ENCODE measurements at regions not wholly inside any gene's neighbourhood (a gene's known extent, or its start where the extent isn't known, plus 50 kb on each side); places are given as distances from the start of the nearest gene placed in this dataset.

DNA sequence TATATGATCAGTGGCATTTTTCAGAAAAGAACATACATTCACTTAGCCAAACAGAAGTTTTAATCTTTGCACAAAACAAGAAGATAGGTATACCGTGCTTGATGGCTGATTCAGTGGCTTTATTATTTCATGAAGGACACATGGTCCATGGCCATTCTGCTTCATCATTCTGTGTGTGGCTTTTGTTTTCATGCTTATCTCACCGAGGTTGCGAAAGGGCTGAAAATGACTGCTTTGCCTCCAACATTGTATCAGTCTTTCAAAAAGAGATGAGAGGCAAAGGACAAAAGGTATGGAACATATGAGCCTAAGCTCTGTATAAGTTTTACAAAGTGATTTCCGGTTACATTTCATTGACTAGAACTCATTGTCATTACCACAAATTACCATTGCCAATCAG lies 541.1 kb downstream of the RAB28 start:
- peaks cover 14% of the 10 kb centered on the region for H3K9me2 ChIP-seq (ENCODE audit: insufficient read depth)
- no peak overlapping the region for H3K4me3 ChIP-seq
- no peaks in the 10 kb centered on the region for H3K4me1 ChIP-seq (ENCODE audit: insufficient read depth)
- no peaks in the 10 kb centered on the region for H4K20me1 ChIP-seq (replicated peaks; ENCODE audit: insufficient read depth)
- no peak for ATAC-seq
- no peaks in the 10 kb centered on the region for H3K79me2 ChIP-seq (replicated peaks; ENCODE audit: insufficient read depth)
- peaks cover 2% of the 10 kb centered on the region for H3K27me3 Mint-ChIP-seq (ENCODE audit: insufficient read depth, low read depth, poor library complexity)
- no peak for DNase-seq (ENCODE audit: low spot score)
- H3K4me1 Mint-ChIP-seq: no peaks in the 10 kb centered on the region
- no peaks in the 10 kb centered on the region for H3K9me3 Mint-ChIP-seq
- H3K4me2 ChIP-seq: no peak overlapping the region
- H3K36me3 ChIP-seq (ENCODE audit: insufficient read depth): no peaks in the 10 kb centered on the region
- no peak overlapping the region for H3K27ac Mint-ChIP-seq
- no peaks in the 10 kb centered on the region for H3K36me3 Mint-ChIP-seq (ENCODE audit: low read depth)
- no peaks in the 10 kb centered on the region for H3F3A ChIP-seq (replicated peaks; ENCODE audit: low read depth)
- H3K4me3 Mint-ChIP-seq: no peak overlapping the region
- H3K27me3 ChIP-seq (ENCODE audit: insufficient read depth): no peaks in the 10 kb centered on the region
- no peak overlapping the region for H2AFZ ChIP-seq
- TF ChIP-seq POLR2AphosphoS5 (IDR thresholded peaks at IDR 0.05; ENCODE audit: low read depth): no peak
- TF ChIP-seq, protein P1, sequence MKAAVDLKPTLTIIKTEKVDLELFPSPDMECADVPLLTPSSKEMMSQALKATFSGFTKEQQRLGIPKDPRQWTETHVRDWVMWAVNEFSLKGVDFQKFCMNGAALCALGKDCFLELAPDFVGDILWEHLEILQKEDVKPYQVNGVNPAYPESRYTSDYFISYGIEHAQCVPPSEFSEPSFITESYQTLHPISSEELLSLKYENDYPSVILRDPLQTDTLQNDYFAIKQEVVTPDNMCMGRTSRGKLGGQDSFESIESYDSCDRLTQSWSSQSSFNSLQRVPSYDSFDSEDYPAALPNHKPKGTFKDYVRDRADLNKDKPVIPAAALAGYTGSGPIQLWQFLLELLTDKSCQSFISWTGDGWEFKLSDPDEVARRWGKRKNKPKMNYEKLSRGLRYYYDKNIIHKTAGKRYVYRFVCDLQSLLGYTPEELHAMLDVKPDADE (IDR thresholded peaks at IDR 0.05): no peak
- TF ChIP-seq NANOG (IDR thresholded peaks at IDR 0.05; ENCODE audit: borderline replicate concordance): no peak
- TF ChIP-seq, protein P2, sequence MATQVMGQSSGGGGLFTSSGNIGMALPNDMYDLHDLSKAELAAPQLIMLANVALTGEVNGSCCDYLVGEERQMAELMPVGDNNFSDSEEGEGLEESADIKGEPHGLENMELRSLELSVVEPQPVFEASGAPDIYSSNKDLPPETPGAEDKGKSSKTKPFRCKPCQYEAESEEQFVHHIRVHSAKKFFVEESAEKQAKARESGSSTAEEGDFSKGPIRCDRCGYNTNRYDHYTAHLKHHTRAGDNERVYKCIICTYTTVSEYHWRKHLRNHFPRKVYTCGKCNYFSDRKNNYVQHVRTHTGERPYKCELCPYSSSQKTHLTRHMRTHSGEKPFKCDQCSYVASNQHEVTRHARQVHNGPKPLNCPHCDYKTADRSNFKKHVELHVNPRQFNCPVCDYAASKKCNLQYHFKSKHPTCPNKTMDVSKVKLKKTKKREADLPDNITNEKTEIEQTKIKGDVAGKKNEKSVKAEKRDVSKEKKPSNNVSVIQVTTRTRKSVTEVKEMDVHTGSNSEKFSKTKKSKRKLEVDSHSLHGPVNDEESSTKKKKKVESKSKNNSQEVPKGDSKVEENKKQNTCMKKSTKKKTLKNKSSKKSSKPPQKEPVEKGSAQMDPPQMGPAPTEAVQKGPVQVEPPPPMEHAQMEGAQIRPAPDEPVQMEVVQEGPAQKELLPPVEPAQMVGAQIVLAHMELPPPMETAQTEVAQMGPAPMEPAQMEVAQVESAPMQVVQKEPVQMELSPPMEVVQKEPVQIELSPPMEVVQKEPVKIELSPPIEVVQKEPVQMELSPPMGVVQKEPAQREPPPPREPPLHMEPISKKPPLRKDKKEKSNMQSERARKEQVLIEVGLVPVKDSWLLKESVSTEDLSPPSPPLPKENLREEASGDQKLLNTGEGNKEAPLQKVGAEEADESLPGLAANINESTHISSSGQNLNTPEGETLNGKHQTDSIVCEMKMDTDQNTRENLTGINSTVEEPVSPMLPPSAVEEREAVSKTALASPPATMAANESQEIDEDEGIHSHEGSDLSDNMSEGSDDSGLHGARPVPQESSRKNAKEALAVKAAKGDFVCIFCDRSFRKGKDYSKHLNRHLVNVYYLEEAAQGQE (IDR thresholded peaks at IDR 0.05; ENCODE audit: unreplicated experiment): no peak
- TF ChIP-seq, protein P3, sequence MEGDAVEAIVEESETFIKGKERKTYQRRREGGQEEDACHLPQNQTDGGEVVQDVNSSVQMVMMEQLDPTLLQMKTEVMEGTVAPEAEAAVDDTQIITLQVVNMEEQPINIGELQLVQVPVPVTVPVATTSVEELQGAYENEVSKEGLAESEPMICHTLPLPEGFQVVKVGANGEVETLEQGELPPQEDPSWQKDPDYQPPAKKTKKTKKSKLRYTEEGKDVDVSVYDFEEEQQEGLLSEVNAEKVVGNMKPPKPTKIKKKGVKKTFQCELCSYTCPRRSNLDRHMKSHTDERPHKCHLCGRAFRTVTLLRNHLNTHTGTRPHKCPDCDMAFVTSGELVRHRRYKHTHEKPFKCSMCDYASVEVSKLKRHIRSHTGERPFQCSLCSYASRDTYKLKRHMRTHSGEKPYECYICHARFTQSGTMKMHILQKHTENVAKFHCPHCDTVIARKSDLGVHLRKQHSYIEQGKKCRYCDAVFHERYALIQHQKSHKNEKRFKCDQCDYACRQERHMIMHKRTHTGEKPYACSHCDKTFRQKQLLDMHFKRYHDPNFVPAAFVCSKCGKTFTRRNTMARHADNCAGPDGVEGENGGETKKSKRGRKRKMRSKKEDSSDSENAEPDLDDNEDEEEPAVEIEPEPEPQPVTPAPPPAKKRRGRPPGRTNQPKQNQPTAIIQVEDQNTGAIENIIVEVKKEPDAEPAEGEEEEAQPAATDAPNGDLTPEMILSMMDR (conservative IDR thresholded peaks at IDR 0.05; ENCODE audit: low read depth in 2 of 2): no peak
- no peak for TF ChIP-seq EZH2phosphoT487 (IDR thresholded peaks at IDR 0.05; ENCODE audit: unreplicated experiment)
- TF ChIP-seq CREB1 (CRISPR knock-in tag; IDR thresholded peaks at IDR 0.05; ENCODE audit: low read depth): no peak
- TF ChIP-seq, protein P4, sequence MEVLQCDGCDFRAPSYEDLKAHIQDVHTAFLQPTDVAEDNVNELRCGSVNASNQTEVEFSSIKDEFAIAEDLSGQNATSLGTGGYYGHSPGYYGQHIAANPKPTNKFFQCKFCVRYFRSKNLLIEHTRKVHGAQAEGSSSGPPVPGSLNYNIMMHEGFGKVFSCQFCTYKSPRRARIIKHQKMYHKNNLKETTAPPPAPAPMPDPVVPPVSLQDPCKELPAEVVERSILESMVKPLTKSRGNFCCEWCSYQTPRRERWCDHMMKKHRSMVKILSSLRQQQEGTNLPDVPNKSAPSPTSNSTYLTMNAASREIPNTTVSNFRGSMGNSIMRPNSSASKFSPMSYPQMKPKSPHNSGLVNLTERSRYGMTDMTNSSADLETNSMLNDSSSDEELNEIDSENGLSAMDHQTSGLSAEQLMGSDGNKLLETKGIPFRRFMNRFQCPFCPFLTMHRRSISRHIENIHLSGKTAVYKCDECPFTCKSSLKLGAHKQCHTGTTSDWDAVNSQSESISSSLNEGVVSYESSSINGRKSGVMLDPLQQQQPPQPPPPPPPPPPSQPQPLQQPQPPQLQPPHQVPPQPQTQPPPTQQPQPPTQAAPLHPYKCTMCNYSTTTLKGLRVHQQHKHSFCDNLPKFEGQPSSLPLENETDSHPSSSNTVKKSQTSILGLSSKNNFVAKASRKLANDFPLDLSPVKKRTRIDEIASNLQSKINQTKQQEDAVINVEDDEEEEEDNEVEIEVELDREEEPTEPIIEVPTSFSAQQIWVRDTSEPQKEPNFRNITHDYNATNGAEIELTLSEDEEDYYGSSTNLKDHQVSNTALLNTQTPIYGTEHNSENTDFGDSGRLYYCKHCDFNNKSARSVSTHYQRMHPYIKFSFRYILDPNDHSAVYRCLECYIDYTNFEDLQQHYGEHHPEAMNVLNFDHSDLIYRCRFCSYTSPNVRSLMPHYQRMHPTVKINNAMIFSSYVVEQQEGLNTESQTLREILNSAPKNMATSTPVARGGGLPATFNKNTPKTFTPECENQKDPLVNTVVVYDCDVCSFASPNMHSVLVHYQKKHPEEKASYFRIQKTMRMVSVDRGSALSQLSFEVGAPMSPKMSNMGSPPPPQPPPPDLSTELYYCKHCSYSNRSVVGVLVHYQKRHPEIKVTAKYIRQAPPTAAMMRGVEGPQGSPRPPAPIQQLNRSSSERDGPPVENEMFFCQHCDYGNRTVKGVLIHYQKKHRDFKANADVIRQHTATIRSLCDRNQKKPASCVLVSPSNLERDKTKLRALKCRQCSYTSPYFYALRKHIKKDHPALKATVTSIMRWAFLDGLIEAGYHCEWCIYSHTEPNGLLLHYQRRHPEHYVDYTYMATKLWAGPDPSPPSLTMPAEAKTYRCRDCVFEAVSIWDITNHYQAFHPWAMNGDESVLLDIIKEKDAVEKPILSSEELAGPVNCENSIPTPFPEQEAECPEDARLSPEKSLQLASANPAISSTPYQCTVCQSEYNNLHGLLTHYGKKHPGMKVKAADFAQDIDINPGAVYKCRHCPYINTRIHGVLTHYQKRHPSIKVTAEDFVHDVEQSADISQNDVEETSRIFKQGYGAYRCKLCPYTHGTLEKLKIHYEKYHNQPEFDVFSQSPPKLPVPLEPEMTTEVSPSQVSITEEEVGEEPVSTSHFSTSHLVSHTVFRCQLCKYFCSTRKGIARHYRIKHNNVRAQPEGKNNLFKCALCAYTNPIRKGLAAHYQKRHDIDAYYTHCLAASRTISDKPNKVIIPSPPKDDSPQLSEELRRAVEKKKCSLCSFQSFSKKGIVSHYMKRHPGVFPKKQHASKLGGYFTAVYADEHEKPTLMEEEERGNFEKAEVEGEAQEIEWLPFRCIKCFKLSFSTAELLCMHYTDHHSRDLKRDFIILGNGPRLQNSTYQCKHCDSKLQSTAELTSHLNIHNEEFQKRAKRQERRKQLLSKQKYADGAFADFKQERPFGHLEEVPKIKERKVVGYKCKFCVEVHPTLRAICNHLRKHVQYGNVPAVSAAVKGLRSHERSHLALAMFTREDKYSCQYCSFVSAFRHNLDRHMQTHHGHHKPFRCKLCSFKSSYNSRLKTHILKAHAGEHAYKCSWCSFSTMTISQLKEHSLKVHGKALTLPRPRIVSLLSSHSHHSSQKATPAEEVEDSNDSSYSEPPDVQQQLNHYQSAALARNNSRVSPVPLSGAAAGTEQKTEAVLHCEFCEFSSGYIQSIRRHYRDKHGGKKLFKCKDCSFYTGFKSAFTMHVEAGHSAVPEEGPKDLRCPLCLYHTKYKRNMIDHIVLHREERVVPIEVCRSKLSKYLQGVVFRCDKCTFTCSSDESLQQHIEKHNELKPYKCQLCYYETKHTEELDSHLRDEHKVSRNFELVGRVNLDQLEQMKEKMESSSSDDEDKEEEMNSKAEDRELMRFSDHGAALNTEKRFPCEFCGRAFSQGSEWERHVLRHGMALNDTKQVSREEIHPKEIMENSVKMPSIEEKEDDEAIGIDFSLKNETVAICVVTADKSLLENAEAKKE (CRISPR knock-in tag; IDR thresholded peaks at IDR 0.05): no peak
- TF ChIP-seq ZNF331 (CRISPR knock-in tag; IDR thresholded peaks at IDR 0.05; ENCODE audit: low read depth): no peak
- TF ChIP-seq ZNF114 (CRISPR knock-in tag; IDR thresholded peaks at IDR 0.05): no peak
- TF ChIP-seq EZH2 (IDR thresholded peaks at IDR 0.05; ENCODE audit: low read depth, unreplicated experiment): no peak
- TF ChIP-seq JUNB (IDR thresholded peaks at IDR 0.05; ENCODE audit: unreplicated experiment): no peak
- TF ChIP-seq STAT1 (IDR thresholded peaks at IDR 0.05; ENCODE audit: unreplicated experiment): no peak
- no peak overlapping the region for H3K27ac ChIP-seq (ENCODE audit: low read depth)
